ENCODE measurements at regions not wholly inside any gene's neighbourhood (a gene's known extent, or its start where the extent isn't known, plus 50 kb on each side); places are given as distances from the start of the nearest gene placed in this dataset.
"Not testable (repeated sequence)": the region's sequence is repeated elsewhere in the genome, so short reads cannot be mapped to it uniquely, and the experiment has no call there.

DNA sequence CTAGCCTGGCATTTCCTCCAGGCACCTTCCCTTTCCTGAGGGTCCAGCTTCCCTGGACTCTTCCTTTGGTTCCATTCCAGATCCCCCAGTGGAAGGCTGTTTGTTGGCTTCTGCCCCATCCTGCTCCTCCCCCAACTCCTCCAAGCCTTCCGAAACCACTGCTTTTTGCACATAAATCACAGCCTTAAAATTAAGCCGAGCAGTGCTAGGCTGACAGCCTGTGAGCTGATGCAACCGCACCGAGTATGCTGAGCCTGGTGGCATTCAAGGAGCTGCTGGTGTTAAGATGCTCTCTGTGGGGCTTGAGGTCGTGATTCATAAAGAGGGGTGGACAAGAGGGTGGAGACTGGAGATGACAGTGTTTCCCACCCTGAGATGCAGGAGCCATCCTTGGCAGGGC, 266.6 kb upstream of the C1orf174 start:
- DNase-seq (ENCODE audit: low read depth in 2 of 3, low spot score in 2 of 3) = no peak

DNA sequence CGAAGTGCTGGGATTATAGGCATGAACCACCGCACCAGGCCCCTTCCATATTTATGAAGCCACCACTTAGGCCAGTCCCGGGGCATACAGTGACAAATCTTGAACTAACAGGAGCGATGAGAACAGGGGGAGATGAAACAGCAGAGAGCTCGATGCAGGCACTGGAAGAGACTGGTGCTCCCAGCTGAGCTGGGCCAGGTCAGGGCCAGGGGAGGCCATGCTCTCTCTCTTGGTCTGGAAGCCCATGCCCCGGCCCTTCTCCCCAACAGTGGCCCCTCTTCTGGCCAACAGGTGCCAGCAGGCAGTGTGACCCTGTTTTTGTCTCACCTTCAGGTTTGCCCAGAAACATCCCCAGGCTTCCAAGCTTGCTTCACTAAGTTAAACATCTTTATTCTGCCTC, 269.9 kb upstream of the C1orf174 start:
- no peak for DNase-seq (ENCODE audit: low read depth in 2 of 3, low spot score in 2 of 3)

DNA sequence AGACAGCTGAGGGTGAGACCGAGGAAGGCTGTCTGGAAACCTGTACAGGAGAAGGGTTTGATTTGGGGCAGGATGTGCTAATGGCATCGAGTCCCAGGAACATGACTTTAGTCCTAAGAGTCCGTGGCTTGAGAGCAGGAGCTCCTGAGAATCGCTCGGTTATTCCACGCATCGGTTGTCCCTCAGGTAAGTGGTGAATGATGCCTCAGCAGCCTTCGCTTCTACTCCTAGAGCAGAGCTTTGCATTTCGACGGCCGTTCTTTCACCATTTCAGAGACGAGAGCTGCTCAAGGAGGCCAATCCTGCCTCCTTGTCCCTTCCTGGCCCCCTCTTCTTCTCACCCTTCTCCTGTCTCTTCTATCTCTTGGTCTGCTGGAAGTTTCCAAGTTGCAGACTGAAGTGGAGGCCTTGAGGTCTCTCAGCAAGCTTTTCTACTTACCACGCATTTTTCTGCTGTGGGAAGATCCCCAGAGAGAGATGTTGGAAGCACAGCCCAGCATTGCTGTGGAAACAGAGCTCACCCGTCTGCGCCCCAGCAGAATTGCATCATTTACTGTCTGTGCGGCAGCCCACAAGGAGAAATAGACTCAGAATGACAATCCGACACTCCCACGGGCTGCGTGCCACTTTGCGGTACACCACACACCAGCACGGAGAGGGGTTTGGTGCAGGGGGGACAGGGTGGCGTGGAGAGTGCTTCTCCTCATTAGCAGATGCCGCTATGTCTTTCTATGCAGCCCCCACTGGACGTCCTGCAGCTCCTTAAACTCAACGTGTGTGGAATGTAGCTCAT, 270.7 kb upstream of the C1orf174 start:
- DNase-seq (ENCODE audit: low read depth in 2 of 3, low spot score in 2 of 3) = no peak

DNA sequence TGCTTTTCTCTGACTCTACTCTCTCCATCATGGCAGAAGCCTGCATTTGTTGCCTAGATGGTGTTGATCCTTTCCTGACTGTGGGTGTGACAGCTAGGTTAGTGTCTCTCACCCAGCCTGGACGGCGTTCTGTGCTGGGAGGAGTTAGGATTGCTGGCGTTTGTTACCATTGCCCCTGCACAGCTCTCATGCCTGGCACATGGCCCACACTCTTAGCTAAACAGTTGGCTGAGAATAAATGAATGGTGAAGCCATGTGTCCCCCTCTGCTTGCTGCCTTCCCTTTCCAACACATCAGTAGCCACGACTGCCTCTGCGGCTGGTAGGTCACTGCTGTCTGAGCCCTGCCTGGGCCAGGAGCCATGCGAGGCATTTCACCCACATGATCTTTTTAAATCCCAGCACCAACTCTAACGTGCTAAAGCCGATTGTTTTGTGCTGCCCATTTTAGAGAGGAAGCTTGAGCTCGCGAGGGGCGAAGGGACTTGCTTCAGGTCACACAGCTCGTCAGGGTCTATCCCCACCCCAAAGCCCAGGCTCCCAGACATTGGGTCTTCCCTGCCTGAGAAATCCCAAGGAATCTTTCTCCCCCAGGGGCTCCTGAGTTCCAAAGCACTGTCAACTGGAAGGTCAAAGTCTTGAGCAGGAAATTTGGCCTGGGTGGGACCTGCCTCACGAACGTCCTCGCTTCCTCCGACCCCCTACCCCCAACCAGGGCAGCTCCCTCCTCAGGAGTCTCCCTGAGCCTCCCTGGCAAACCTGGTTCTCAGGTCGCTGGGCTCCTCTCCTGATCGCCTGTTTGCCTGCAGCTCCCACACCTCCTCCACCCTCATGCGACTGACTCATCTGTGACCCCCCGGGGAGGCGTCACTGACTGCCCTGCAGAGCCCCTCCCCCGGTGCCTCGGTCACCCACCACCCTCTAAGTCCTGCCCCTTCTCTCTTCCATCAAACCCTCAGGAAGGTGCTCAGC, 271.7 kb upstream of the C1orf174 start:
- no peak for DNase-seq (ENCODE audit: low read depth in 2 of 3, low spot score in 2 of 3)

DNA sequence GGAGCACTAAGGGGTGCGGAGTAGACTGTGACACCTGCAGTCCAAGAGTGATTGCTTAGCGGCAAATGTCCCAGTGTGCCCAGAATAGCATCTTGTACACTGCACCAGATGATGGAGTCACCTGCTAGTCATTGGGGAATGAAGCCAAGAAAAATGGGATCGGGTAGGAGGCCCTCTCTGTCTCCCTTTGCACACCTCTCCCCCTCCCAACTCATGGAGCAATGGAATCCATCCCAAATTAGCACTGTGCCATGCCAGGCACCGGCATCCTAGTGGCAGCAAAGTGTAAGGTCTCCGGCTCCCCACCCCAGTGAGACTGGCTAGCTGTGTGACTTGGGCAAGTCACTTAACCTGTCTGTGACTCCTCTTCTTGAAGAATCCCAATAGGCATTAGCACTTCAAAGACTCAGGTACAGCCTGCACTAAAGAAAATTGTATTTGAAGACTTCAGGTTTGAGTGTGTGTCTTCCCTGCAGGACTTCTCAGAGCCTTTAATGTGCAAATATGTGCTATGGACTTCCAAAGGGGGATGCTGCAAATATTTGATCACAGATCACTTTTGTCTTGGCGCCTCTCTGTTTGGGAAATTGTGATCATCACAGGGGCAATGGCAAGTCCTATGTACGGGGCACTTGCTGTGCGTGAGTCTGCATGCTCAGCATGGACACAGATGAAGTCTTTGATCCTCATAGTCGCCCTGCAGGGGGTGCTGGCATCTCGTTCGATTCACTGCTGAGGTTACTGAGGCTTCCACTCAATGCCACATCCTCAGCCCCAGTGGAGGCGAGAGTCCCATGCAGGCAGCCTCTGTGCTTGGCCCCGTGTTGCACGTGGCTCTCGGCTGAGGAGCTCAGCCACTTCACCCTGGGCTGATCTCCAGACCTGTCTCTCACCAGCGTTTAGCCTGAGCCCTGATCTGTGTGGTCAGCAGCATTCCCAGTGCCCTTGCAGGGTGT, 272.9 kb upstream of the C1orf174 start:
- DNase-seq (ENCODE audit: low read depth in 2 of 3, low spot score in 2 of 3) = no peak

DNA sequence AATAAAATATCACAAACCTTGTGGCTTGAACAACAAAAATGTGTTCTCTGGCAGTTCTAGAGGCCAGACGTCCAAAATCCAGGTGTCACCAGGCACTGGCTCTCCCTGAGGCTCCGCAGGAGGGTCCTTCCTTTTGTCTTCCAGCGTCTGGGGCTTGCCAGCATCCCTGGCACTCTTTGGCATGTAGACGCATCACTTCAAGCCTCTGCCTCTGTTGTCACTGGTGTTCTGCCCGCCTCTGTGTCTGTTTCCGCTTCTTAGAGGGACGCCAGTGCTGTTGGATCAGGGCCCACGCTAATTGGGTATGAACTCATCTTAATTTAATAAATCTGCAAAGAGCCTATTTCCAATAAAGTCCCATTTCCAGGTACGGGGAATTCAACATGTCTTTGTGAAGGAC, 273.7 kb upstream of the C1orf174 start:
- DNase-seq (ENCODE audit: low read depth in 2 of 3, low spot score in 2 of 3) = no peak

DNA sequence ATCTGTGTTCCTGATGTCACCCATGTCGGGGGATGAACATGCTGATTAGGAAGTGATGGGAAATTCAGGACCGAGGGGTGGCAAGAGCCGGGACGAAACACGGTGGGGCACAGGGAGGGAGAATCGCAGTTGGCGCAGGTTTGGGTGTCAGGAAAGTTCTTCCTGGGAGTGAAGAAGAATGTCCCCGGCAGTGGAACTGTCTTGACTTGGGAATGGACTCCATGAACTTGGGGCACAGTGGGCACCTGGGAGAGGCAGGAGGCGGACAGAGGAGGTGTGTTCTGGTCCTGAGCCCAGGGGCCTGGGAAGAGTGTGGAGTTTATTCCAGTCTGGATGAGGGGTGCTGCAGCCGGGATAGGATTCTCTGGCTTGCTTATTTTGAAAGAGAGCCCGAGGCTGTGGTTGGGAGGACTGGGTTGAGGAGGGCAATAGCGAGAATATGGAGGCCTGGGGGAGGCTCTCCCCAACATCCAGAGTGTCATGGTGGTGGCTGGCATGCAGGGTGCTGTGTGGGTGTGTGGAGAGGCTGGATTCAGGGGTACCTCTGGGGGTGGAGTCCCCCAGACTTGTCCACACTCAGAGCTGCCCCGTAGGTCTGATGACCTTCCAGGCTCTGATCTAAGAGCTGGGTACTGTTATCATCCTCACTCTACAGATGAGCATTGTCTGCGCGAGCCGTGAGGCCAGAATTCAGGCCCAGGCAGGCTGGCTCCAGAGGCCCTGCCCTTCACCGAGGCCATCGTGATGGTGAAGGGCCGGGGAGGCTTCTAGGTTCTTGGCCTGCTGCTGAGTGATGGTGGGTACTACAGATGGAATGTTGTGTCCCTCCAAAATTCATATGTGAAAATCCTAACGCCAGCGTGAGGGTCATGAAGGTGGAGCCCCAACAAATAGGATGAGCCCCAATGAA, 274.5 kb upstream of the C1orf174 start:
- DNase-seq (ENCODE audit: low read depth in 2 of 3, low spot score in 2 of 3) = no peak

DNA sequence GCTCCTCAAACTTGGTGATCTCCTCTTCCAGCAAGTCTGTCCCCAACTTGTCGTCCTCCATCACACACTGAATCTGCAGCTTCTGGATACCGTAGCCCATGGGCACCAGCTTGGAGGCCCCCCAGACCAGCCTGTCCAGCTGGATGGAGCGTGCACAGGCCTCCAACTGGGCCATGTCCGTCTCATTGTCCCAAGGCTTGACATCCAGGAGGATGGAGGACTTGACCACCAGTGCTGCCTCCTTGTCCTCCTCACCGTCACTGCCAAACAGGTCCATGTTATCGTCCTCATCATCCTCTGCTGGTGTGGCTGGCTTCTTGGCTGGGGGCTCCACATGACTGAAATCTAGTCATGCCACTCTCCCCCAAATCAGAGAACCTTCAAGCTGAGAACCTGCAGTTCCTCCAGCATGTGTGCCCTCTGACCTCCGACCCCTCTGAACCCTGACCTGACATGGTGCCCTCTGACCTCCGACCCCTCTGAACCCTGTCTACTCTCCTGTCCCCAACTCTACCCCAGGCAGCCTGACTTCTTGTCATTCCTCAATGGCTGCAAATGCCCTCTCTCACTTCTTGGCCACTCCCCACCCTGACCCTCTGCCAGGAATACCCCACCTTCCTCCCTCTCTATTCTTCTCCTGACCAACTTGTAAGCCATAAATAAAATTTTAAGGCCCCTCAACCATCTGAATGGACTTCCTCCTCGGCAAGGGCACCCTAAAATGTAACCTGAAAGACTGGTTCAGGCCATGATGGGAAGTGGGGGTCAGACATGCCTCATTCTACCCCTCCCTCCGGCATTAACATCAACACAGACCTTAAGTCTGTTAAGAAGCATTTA, 275.7 kb upstream of the C1orf174 start:
- DNase-seq (ENCODE audit: low read depth in 2 of 3, low spot score in 2 of 3) = no peak

DNA sequence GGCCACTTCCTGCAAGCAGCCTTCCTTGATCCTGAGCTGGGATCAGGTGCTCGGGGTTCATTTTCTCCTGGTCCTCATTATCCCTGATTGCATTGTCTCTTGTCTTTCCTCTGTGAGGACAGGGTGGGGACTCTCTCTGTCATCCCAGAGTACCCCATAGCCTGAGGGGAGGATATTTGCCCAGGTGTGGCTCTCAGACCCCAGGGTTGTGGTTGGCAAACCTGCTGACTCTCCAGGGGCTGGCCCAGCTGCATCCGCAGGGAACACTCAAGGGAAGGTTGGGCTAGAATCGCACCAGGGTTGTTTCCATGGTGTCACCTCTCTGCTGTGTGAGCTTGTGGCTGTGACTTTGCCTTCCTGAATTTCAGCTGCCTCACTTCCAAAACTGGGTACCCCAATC, 276.8 kb upstream of the C1orf174 start:
- DNase-seq (ENCODE audit: low read depth in 2 of 3, low spot score in 2 of 3) = no peak

DNA sequence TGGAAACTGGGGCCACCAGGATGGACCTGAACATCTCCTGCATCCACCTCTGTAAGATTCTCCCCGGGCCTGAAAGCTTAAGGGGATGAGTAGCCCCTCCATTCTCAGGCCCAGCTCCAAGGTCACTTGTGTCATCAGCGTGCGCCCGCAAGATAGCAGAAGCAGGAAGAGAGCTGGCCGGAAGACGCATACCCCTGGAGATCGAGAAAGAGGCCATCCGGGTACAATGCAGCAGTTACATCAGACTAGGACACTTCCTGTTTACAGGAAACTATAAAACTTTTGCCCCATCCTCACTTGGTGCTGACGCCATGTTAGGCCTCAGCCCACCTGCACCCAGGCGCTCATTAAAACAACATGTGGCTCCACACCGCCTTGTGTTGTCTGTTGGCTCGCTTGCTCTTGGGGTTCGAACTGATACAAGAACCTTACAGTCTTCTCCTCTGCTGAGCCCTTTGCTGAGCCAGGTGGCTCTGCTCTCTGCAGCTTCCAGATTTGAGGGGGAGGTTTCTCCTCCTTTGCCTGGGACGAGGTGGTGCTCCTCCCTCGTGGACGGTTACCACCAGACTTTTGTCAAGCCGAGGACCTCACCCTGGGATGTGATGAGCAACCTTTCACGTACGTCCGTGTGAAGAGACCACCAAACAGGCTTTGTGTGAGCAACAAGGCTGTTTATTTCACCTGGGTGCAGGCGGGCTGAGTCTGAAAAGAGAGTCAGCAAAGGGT, 277.5 kb upstream of the C1orf174 start:
- DNase-seq (ENCODE audit: low read depth in 2 of 3, low spot score in 2 of 3) = no peak

DNA sequence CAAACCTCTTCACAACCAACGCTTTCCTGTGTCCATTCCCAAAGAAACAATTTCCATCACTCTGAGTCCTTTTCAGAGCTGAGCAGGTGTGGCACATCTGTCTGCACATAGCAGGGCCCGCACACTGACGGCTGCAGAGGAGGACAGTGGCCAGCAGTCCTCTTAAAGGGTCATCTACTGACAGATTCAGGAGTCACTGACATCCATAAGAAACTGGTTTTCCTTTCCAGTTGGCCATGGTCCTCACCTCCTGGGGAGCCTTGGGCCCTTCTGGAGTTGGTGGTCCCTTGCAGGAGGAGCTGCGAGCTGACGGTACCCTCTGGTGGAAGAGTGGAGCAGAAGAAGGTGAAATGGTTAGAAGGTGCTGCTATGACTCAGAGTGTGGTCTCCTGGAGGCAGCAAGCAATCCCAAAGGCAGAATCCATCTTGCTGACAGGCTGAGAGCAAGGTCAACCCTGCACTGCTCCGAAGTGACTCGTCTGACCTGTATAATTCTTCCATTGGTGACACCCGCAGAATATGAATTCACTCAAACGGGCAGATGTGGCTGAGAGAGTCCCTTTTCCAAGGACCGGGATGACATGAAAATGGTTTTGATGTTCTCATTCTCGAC, 278.5 kb upstream of the C1orf174 start:
- DNase-seq (ENCODE audit: low read depth in 2 of 3, low spot score in 2 of 3) = no peak

DNA sequence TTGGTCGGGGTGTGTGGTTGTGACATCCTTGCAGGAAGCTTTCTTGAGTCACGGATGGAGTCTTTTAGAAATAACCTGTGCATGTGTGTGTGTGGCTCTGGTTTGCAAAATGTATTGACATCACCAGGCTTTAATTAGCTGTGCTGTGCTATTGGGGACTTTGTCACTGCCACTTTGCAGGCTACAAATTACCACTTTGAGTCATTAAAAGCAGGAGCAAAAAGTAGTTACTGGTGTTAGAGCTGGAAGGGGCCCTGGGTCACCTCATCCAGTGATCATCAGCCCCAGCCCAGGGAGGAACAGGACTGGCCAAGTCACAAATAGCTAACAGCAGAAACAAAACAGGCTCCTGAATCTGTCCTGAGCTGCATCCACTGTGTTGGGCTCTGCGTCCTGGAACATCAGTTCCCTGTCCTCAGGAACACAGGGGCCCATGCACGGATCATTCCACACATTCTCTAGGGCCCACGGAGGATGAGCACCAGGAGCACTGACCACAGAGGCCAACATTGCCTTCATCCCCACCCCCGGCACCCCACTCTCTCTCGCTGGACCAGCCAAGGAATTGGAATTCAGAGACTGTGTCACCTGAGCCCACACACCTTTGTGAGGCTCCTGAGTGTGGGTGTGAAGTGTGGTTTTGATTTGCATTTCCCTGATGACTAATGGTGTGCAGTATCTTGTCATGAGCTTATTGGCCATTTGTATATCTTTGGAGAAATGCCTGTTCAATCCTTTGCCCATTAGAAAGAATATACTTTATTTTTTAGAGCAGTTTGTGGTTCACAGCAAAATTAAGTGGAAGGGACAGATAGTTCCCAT, 280.1 kb upstream of the C1orf174 start:
- no peak for DNase-seq (ENCODE audit: low read depth in 2 of 3, low spot score in 2 of 3)

DNA sequence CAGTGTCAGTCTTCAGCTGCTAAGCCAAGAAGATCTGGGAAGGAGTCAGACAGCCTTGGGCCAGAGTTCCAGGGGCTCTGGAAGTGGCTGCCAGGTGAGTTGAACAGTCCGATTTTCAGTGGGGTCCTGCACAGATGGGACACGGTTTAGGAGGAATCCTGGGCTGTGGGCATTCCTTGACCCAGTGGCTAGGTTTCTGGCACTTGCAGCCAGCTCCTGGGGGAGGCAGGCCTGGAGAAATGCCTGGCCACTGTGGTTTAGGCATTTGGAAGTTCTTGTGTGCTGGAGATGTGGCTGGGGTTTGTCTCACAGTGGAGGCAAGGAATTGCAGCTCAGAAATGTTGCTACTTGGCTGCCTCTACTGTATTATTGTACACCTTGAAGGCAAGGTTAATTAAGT, 286.4 kb upstream of the C1orf174 start:
- not testable (repeated sequence) for DNase-seq (ENCODE audit: low read depth in 2 of 3, low spot score in 2 of 3)

DNA sequence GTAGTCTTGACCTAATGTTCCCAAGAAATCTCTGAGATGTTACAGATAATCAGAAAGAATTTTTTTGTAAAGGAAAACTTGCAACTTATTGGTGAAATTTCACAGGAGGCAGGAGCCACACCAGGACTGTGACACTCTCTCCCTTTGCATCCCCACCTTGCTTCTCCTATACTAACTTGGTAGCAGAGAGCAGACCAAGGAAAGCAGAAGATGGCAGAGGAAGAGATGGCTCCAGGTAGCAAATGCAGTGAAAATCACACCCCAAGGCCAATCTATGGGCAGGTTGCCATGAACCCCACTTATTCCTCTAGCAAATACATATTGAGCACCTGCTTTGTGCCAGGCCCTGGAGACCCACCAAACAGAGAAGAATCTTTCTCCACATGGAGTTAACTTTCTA, 303.4 kb upstream of the C1orf174 start:
- no peak for DNase-seq (ENCODE audit: low read depth in 2 of 3, low spot score in 2 of 3)

DNA sequence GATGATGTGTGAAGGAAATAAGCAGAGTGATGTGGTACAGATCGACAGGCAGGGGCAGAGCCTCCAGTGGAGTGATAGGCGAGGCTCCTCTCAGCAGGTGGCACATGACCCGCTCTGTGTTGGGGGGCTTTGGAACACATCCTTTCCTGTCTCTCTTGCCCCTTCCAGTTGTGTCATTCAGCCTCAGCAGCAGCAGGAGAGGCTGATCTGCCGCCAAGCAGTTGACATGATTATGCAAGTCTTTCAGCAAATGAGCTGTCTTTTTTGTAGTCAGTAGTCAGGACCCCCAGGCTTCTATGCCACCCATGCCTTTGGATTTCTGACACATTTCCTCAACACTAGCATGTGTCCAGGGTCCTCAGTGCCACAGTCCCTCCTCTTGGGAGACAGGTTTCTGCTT, 307.1 kb upstream of the C1orf174 start:
- DNase-seq (ENCODE audit: low read depth in 2 of 3, low spot score in 2 of 3) = no peak

DNA sequence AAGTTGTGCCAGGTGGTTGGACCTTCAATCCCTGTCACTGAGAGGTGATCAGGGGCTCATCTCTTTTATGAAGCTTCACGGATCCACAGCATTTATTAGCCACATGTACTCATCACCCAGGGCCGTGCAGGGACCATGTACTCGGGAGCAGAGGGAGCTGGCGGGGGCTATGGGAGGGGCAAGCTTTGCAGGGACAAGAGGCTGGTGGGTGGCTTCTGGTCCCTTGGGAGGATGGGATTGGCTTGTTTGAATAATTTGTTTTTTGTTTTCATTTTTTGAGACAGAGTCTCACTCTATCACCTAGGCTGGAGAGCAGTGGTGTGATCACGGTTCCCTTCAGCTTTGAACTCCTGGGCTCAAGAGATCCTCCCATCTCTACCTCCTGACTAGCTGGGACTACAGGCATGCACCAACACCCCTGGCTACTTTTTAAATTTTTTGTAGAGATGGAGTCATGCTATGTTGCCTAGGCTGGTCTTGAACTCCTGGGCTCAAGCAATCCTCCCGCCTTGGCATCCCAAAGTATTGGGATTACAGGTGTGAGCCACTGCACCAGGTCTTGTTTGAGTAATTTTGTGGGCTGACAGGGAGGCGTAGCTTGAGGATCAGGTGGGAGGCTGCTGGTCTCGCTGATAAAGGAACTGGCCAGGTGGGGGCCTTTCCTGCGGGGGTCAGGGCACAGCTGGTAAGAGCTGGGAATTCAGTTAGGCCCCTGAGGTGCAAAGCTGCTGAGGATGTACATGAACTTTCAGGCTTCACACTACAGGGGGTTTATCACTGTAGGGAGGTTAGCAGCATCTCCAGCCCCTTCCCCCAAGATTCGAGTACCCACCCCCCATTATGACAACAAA, 308.0 kb upstream of the C1orf174 start:
- DNase-seq (ENCODE audit: low read depth in 2 of 3, low spot score in 2 of 3) = no peak
